Stimulated activated naive CD8-positive, alpha-beta T cell treated with anti-CD3 and anti-CD28 coated beads, Interleukin-15, Interleukin-2, amounts not matched to agents 100 U/mL and 50 U/mL, for 24 hours (primary cell): ENCODE measurements at regions not wholly inside any gene's neighbourhood (a gene's known extent, or its start where the extent isn't known, plus 50 kb on each side); places are given as distances from the start of the nearest gene placed in this dataset.
"Not testable (repeated sequence)": the region's sequence is repeated elsewhere in the genome, so short reads cannot be mapped to it uniquely, and the experiment has no call there.

Experiments
- ATAC-seq: fragments of 150-1000 bp; cut with Tn5 transposase; one replicate; pipeline ENCODE4 v1.10.0; 2021
- DNase-seq: peaks from one replicate; pipeline ENCODE4 v3.0.0; 2021

- ATAC-seq (no peak), DNase-seq (no peak)
Measured at GRCh38 chr7:119712886-119713462, 560.0 kb upstream of the KCND2 start.

- no peak for DNase-seq
- ATAC-seq = no peak
Measured at GRCh38 chr7:119713606-119714005, 559.4 kb upstream of the KCND2 start.

- DNase-seq (no peak), ATAC-seq (no peak)
Measured at GRCh38 chr7:119720541-119720940, 552.4 kb upstream of the KCND2 start.

GRCh38 chr7:119724041-119724792 is 548.8 kb upstream of the KCND2 start:
- ATAC-seq (no peak), DNase-seq (no peak)

- no peak for DNase-seq
- no peak for ATAC-seq
Measured at GRCh38 chr7:119733127-119733879, 539.7 kb upstream of the KCND2 start.

- DNase-seq = no peak
- no peak for ATAC-seq
Measured at GRCh38 chr7:119737390-119737789, 535.6 kb upstream of the KCND2 start.

GRCh38 chr7:119745280-119745679 is 527.7 kb upstream of the KCND2 start:
- not testable (repeated sequence) for ATAC-seq

GRCh38 chr7:119748251-119748860 is 524.6 kb upstream of the KCND2 start:
- no peak for DNase-seq
- no peak for ATAC-seq

More at GRCh38 chr7:119745280-119745679, 527.7 kb upstream of the KCND2 start:
- DNase-seq = not testable (repeated sequence)

GRCh38 chr7:119748991-119749390 is 524.0 kb upstream of the KCND2 start:
- no peak for ATAC-seq
- no peak for DNase-seq

GRCh38 chr7:119756687-119757086 is 516.3 kb upstream of the KCND2 start:
- DNase-seq = no peak
- ATAC-seq = no peak

GRCh38 chr7:119758254-119758653 is 514.7 kb upstream of the KCND2 start:
- ATAC-seq = no peak

GRCh38 chr7:119761776-119762175 is 511.2 kb upstream of the KCND2 start:
- no peak for ATAC-seq
- no peak for DNase-seq

More at GRCh38 chr7:119758254-119758653, 514.7 kb upstream of the KCND2 start:
- DNase-seq = no peak

- no peak for ATAC-seq
- DNase-seq = no peak
Measured at GRCh38 chr7:119782286-119782685, 490.7 kb upstream of the KCND2 start.

- DNase-seq (no peak), ATAC-seq (no peak)
Measured at GRCh38 chr7:119783799-119784198, 489.2 kb upstream of the KCND2 start.

GRCh38 chr7:119802147-119802546 is 470.8 kb upstream of the KCND2 start:
- ATAC-seq = no peak
- DNase-seq = no peak

GRCh38 chr7:119825091-119825655 is 447.8 kb upstream of the KCND2 start:
- DNase-seq (no peak), ATAC-seq (no peak)

GRCh38 chr7:119826547-119826946 is 446.4 kb upstream of the KCND2 start:
- no peak for ATAC-seq
- DNase-seq = no peak

GRCh38 chr7:119838444-119838843 is 434.5 kb upstream of the KCND2 start:
- ATAC-seq = no peak
- DNase-seq = no peak

GRCh38 chr7:119842337-119842736 is 430.6 kb upstream of the KCND2 start:
- DNase-seq (no peak), ATAC-seq (no peak)

GRCh38 chr7:119842786-119843185 is 430.2 kb upstream of the KCND2 start:
- DNase-seq (no peak), ATAC-seq (no peak)

GRCh38 chr7:119861385-119861784 is 411.6 kb upstream of the KCND2 start:
- ATAC-seq (no peak), DNase-seq (no peak)

- ATAC-seq (no peak), DNase-seq (no peak)
Measured at GRCh38 chr7:119868387-119868786, 404.6 kb upstream of the KCND2 start.
